Gastroesophageal sphincter (tissue), 4 donors: ENCODE measurements at regions not wholly inside any gene's neighbourhood (a gene's known extent, or its start where the extent isn't known, plus 50 kb on each side); places are given as distances from the start of the nearest gene placed in this dataset.

Experiments used
- ATAC-seq: fragments of 150-250 bp; one replicate; pipeline ENCODE4 v1.9.1; 2016; ENCODE audit warnings: mild to moderate bottlenecking, moderate library complexity
- H3K27ac ChIP-seq, 4 donors: fragments of 200-600 bp; sonication (generic) in 3 of 4; 1 replicate in 3 of 4; 2 replicates in 1 of 4; pipeline ENCODE4 v1.5.1; 2016 to 2019
- H3K27me3 ChIP-seq: fragments of 200-600 bp; sonication (generic); one replicate; pipeline ENCODE4 v1.5.1; 2019
- H3K36me3 ChIP-seq, 2 donors: fragments of 200-600 bp; sonication (generic); one replicate each; pipeline ENCODE4 v1.5.1; 2019; ENCODE audit warnings: control low read depth in 1 of 2
- H3K4me1 ChIP-seq, 3 donors: fragments of 200-600 bp; sonication (generic); 1 replicate in 2 of 3; 2 replicates in 1 of 3; pipeline ENCODE4 v1.5.1; 2016 to 2019; ENCODE audit warnings: control low read depth in 2 of 3
- H3K4me3 ChIP-seq, 2 donors: fragments of 200-600 bp; sonication (generic); one replicate each; pipeline ENCODE4 v1.5.1; 2019; ENCODE audit warnings: mild to moderate bottlenecking in 1 of 2, moderate library complexity in 1 of 2
- H3K9me3 ChIP-seq, 3 donors: fragments of 200-600 bp; sonication (generic); one replicate each; pipeline ENCODE4 v1.5.1; 2017 to 2019; ENCODE audit warnings: control low read depth in 2 of 3
- EP300 ChIP-seq: sonication (generic); formaldehyde crosslinking; IDR thresholded peaks from one replicate; pipeline ENCODE4 v1.6.1; 2017; ENCODE audit warnings: antibody characterized with exemption, mild to moderate bottlenecking
- POLR2A ChIP-seq, 2 donors: fragments of 450-650 bp; IDR thresholded peaks; one replicate each; pipeline ENCODE4 v1.6.1; 2017; ENCODE audit warnings: antibody characterized with exemption in 2 of 2, mild to moderate bottlenecking in 2 of 2, moderate library complexity in 1 of 2
- POLR2AphosphoS5 ChIP-seq: sonication (generic); formaldehyde crosslinking; IDR thresholded peaks from one replicate; pipeline ENCODE4 v1.6.1; 2017; ENCODE audit warnings: antibody characterized with exemption
- WGBS, 2 donors: methylation state at CpG; one replicate each; pipeline ENCODE4 v1.1.5; 2018; ENCODE audit warnings: low coverage in 1 of 2; 5-methylcytosine and 5-hydroxymethylcytosine counted together
- TF ChIP-seq, protein P1 (sequence below), 4 experiments: fragments of 200-600 bp in 2 of 4; fragments of 450-650 bp in 2 of 4; sonication (generic) in 1 of 4; IDR thresholded peaks; one replicate each; pipeline ENCODE4 v1.5.1; 2017 to 2019; ENCODE audit warnings: antibody characterized with exemption in 4 of 4, mild to moderate bottlenecking in 2 of 4, moderate library complexity in 2 of 4

- ATAC-seq: no peak
- WGBS, 2 donors: 59 to 93% methylated on average over 5 to 6 of the region's 6 CpGs
- Histone ChIP-seq H3K4me3 (no peak overlapping the region), H3K27me3 (no peaks in the 10 kb centered on the region), H3K27ac (no peak overlapping the region), H3K36me3 (no peaks in the 10 kb centered on the region), H3K9me3 (no peaks in the 10 kb centered on the region), H3K4me1 (peaks cover 0 to 41% (median 0%) of the 10 kb centered on the region in 3 donors)
- TF ChIP-seq EP300: no peak
- TF ChIP-seq POLR2AphosphoS5: no peak
Measured at GRCh38 chr3:187919048-187919447, 173.8 kb upstream of the BCL6 start.

- Histone ChIP-seq H3K4me3 (no peak overlapping the region), H3K36me3 (no peaks in the 10 kb centered on the region), H3K27ac (no peak overlapping the region), H3K9me3 (peaks cover 0 to 4% (median 0%) of the 10 kb centered on the region in 3 donors), H3K27me3 (no peaks in the 10 kb centered on the region), H3K4me1 (peaks cover 0 to 36% (median 0%) of the 10 kb centered on the region in 3 donors)
- no peak for ATAC-seq
- TF ChIP-seq POLR2AphosphoS5 (no peak), POLR2A (IDR thresholded peaks at IDR 0.05) (no peak), EP300 (no peak)
- TF ChIP-seq, protein P1, sequence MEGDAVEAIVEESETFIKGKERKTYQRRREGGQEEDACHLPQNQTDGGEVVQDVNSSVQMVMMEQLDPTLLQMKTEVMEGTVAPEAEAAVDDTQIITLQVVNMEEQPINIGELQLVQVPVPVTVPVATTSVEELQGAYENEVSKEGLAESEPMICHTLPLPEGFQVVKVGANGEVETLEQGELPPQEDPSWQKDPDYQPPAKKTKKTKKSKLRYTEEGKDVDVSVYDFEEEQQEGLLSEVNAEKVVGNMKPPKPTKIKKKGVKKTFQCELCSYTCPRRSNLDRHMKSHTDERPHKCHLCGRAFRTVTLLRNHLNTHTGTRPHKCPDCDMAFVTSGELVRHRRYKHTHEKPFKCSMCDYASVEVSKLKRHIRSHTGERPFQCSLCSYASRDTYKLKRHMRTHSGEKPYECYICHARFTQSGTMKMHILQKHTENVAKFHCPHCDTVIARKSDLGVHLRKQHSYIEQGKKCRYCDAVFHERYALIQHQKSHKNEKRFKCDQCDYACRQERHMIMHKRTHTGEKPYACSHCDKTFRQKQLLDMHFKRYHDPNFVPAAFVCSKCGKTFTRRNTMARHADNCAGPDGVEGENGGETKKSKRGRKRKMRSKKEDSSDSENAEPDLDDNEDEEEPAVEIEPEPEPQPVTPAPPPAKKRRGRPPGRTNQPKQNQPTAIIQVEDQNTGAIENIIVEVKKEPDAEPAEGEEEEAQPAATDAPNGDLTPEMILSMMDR (IDR thresholded peaks at IDR 0.05): no peak
- WGBS, 2 donors: 78 to 83% methylated on average over 3 of the region's 3 CpGs
Measured at GRCh38 chr3:187919544-187919943, 174.3 kb upstream of the BCL6 start.

DNA sequence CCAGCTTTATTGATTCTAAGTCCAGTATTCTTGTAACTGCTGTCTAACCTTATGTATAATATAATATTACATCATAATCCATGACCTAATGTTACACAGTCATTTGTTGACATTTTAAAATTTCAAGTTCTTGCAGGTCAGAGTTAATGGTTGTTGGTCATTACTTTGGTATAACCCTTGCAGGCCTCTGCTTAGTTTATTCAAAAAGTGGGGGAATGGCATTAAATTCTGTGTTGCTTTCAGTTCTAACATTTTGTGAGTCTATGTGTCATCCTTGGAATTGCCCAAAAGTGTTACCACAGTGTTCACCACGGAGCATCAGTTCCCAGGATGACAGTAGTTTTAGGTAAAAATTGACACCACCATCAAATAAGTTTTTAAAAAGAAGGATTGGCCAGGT, 174.8 kb upstream of the BCL6 start:
- Histone ChIP-seq H3K27ac (no peak overlapping the region), H3K27me3 (no peaks in the 10 kb centered on the region), H3K36me3 (no peaks in the 10 kb centered on the region), H3K9me3 (peaks cover 0 to 9% (median 0%) of the 10 kb centered on the region in 3 donors), H3K4me1 (peaks cover 0 to 34% (median 0%) of the 10 kb centered on the region in 3 donors), H3K4me3 (no peak overlapping the region)
- WGBS, 2 donors: 80 to 100% methylated on average over 1 of the region's 1 CpG
- TF ChIP-seq EP300 (no peak), POLR2A (IDR thresholded peaks at IDR 0.05) (no peak), POLR2AphosphoS5 (no peak)
- TF ChIP-seq, protein P1 (IDR thresholded peaks at IDR 0.05): no peak
- ATAC-seq: no peak

GRCh38 chr3:187920913-187921312, 175.6 kb upstream of the BCL6 start:
- Histone ChIP-seq H3K27ac (no peak overlapping the region), H3K4me3 (no peak overlapping the region), H3K9me3 (peaks cover 0 to 10% (median 0%) of the 10 kb centered on the region in 3 donors), H3K4me1 (peaks cover 0 to 27% (median 0%) of the 10 kb centered on the region in 3 donors), H3K27me3 (no peaks in the 10 kb centered on the region), H3K36me3 (no peaks in the 10 kb centered on the region)
- ATAC-seq: peak; percentile 48
- TF ChIP-seq, protein P1 (IDR thresholded peaks at IDR 0.05): no peak
- TF ChIP-seq POLR2AphosphoS5: peak; percentile 51
- WGBS, 2 donors: 43 to 46% methylated on average over 3 to 6 of the region's 6 CpGs

- no peak for TF ChIP-seq POLR2A (IDR thresholded peaks at IDR 0.05)
- no peak for TF ChIP-seq POLR2AphosphoS5
- no peak for TF ChIP-seq EP300
- TF ChIP-seq, protein P1 (IDR thresholded peaks at IDR 0.05): no peak
- Histone ChIP-seq H3K4me3 (no peak overlapping the region), H3K4me1 (peaks cover 0 to 23% (median 0%) of the 10 kb centered on the region in 3 donors), H3K9me3 (peaks cover 0 to 10% (median 0%) of the 10 kb centered on the region in 3 donors), H3K36me3 (no peaks in the 10 kb centered on the region), H3K27ac (peak overlapping the region in 1 of 4 donors; percentile 8), H3K27me3 (no peaks in the 10 kb centered on the region)
- WGBS, 2 donors: 49 to 54% methylated on average over 4 of the region's 4 CpGs
- ATAC-seq: no peak
Measured at GRCh38 chr3:187921391-187922074, 176.3 kb upstream of the BCL6 start.
